RWPE2 (cell line): ENCODE measurements at regions not wholly inside any gene's neighbourhood (a gene's known extent, or its start where the extent isn't known, plus 50 kb on each side); places are given as distances from the start of the nearest gene placed in this dataset.

Experiments used
- ATAC-seq: fragments of 200-7000 bp; cut with Tn5 transposase; 3 replicates; pipeline ENCODE4 v1.9.1; 2021; ENCODE audit warnings: low read depth
- DNase-seq: peaks from one replicate; pipeline ENCODE4 v3.0.0-alpha.2; 2020; ENCODE audit warnings: low spot score
- H3K27ac ChIP-seq: fragments of 450-650 bp; 2 replicates; pipeline ENCODE4 v1.5.1; 2017; ENCODE audit warnings: mild to moderate bottlenecking; ENCODE audit not compliant: poor library complexity, severe bottlenecking
- H3K27me3 ChIP-seq: fragments of 250-450 bp; sonication (Bioruptor Pico); 2 replicates; pipeline ENCODE4 v1.5.1; 2021; ENCODE audit warnings: mild to moderate bottlenecking, moderate library complexity; ENCODE audit not compliant: insufficient read depth, poor library complexity, severe bottlenecking
- H3K36me3 ChIP-seq: fragments of 250-450 bp; sonication (Bioruptor Pico); 2 replicates; pipeline ENCODE4 v1.5.1; 2020; ENCODE audit warnings: low read depth, mild to moderate bottlenecking, moderate library complexity
- H3K4me1 ChIP-seq: fragments of 250-450 bp; sonication (Bioruptor Pico); 2 replicates; pipeline ENCODE4 v1.5.1; 2021; ENCODE audit warnings: mild to moderate bottlenecking, moderate library complexity; ENCODE audit not compliant: insufficient read depth, poor library complexity, severe bottlenecking
- H3K4me3 ChIP-seq: fragments of 250-450 bp; sonication (Bioruptor Pico); 2 replicates; pipeline ENCODE4 v1.5.1; 2021; ENCODE audit warnings: mild to moderate bottlenecking, moderate library complexity; ENCODE audit not compliant: severe bottlenecking
- H3K9me3 ChIP-seq: fragments of 250-450 bp; sonication (Bioruptor Pico); 2 replicates; pipeline ENCODE4 v1.5.1; 2021; ENCODE audit warnings: mild to moderate bottlenecking, moderate library complexity; ENCODE audit not compliant: severe bottlenecking
- TF ChIP-seq, protein P1 (sequence below): fragments of 450-650 bp; IDR thresholded peaks from one replicate; pipeline ENCODE4 v1.5.1; 2017; ENCODE audit warnings: mild to moderate bottlenecking, moderate library complexity; ENCODE audit not compliant: poor library complexity, severe bottlenecking

DNA sequence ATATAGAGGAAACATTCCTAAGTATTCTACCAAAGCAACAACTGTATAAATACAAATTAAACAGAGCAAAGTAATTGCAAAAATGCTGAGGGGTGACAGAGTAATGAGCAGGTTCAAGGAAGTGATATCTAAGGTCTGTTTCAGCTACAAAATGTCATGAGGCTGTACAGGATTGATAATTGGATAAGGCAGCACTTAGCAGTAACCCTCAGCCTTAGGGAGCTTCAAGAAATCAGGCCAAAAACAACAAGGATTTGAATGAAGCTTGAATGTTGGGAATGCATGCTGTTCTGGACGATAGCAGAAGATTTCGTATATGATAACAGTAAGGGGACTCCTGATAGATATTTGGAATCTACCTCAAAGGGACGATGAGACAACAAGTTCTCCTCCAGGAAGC, 142.0 kb upstream of the MMADHC start:
- DNase-seq (no peak), ATAC-seq (no peak)
- H3K27me3 ChIP-seq: no peaks in the 10 kb centered on the region
- no peaks in the 10 kb centered on the region for H3K36me3 ChIP-seq
- H3K4me1 ChIP-seq: peaks cover 31% of the 10 kb centered on the region
- H3K9me3 ChIP-seq: no peaks in the 10 kb centered on the region
- TF ChIP-seq, protein P1, sequence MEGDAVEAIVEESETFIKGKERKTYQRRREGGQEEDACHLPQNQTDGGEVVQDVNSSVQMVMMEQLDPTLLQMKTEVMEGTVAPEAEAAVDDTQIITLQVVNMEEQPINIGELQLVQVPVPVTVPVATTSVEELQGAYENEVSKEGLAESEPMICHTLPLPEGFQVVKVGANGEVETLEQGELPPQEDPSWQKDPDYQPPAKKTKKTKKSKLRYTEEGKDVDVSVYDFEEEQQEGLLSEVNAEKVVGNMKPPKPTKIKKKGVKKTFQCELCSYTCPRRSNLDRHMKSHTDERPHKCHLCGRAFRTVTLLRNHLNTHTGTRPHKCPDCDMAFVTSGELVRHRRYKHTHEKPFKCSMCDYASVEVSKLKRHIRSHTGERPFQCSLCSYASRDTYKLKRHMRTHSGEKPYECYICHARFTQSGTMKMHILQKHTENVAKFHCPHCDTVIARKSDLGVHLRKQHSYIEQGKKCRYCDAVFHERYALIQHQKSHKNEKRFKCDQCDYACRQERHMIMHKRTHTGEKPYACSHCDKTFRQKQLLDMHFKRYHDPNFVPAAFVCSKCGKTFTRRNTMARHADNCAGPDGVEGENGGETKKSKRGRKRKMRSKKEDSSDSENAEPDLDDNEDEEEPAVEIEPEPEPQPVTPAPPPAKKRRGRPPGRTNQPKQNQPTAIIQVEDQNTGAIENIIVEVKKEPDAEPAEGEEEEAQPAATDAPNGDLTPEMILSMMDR: no peak
- H3K4me3 ChIP-seq: no peak overlapping the region
- H3K27ac ChIP-seq: no peak overlapping the region

DNA sequence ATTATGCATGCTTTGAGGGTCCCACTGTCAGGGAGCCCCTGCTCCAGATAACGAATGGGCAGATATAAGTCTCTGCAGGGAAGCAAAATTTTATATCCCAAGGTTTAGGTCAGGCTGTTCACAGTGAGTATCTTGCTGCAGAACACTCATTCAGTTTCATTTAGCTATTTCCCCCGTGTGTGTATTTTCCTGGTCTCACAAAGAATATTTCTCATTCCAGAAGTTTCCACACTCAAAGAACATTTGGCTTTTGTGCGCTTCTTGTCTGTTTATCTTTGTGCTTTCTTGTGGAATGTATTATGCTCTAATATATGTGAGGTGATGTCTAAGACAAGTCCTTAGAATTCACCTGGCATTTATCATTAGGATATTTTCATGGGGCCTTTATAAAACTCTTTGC, 140.4 kb upstream of the MMADHC start:
- Histone ChIP-seq H3K4me3 (no peak overlapping the region), H3K27ac (no peak overlapping the region), H3K27me3 (no peaks in the 10 kb centered on the region), H3K4me1 (peaks cover 15% of the 10 kb centered on the region), H3K9me3 (no peaks in the 10 kb centered on the region), H3K36me3 (no peaks in the 10 kb centered on the region)
- ATAC-seq (no peak), DNase-seq (no peak)
- TF ChIP-seq, protein P1: no peak

DNA sequence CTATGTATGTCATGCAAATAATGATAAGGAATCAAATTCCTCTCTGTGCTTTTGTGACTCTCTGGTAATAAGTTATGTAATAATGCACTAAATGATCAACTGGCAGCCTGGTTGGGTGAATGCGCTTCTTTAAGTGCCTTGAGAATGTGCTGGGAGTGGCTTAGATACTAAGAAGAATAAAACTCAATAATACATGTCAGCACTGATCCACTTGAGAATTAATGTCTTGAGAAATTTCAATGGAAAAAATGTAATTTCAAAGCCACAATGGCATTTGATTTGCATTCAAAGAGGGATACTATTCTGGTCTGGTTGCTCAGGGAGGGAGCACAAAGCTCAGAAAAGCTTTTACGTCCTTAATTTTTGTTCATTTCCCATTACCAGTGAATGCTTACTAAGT, 137.7 kb upstream of the MMADHC start:
- TF ChIP-seq, protein P1: no peak
- DNase-seq (no peak), ATAC-seq (no peak)
- no peaks in the 10 kb centered on the region for H3K27me3 ChIP-seq
- H3K4me3 ChIP-seq: no peak overlapping the region
- H3K9me3 ChIP-seq: no peaks in the 10 kb centered on the region
- H3K4me1 ChIP-seq: no peaks in the 10 kb centered on the region
- no peaks in the 10 kb centered on the region for H3K36me3 ChIP-seq
- H3K27ac ChIP-seq: no peak overlapping the region

DNA sequence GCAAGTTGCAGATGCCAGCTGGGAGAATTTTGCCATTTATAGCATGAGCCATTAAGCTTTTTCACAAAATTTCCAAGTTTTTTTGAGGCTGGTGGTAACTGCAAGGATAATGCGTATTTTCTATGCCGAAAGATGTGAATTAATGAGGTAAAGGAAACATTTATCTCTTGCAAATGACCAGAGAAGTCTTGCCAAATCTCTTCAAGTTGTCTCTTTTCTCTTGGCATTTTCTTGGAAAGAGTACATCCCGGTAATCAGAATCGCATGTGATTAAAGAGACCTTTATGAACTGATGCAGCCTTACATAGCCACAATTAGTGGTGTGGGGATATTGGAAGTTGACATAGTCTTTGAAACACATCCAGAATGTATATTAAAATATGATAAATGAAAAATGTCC, 136.5 kb upstream of the MMADHC start:
- Histone ChIP-seq H3K27me3 (no peaks in the 10 kb centered on the region), H3K9me3 (no peaks in the 10 kb centered on the region), H3K4me3 (no peak overlapping the region), H3K27ac (no peak overlapping the region), H3K4me1 (no peaks in the 10 kb centered on the region), H3K36me3 (no peaks in the 10 kb centered on the region)
- ATAC-seq (no peak), DNase-seq (no peak)
- TF ChIP-seq, protein P1: no peak

DNA sequence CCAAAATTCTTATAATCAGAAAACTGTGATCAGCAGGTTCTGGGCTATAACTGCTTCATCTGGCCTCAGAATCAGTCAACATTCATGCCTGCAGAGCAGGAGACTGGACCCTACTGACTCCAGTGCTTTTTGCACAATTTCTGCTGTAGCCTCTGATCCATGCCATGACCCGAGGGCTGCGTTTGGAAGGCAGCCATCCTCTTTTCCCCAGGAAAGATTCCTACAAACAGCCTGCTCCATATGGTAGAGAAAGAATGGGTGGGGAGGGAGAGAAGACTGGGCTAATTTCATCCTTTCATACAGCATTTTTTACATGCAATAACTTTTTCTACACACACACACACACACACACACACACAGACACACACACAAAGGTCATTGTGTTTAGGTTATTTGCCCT, 133.0 kb upstream of the MMADHC start:
- TF ChIP-seq, protein P1: no peak
- H3K27ac ChIP-seq: no peak overlapping the region
- H3K9me3 ChIP-seq: no peaks in the 10 kb centered on the region
- DNase-seq (no peak), ATAC-seq (no peak)
- H3K4me3 ChIP-seq: no peak overlapping the region
- no peaks in the 10 kb centered on the region for H3K4me1 ChIP-seq
- H3K36me3 ChIP-seq: no peaks in the 10 kb centered on the region
- no peaks in the 10 kb centered on the region for H3K27me3 ChIP-seq
